Trophoblast cell (in vitro differentiated cells and primary cell): ENCODE measurements at regions not wholly inside any gene's neighbourhood (a gene's known extent, or its start where the extent isn't known, plus 50 kb on each side); places are given as distances from the start of the nearest gene placed in this dataset.

Experiments
- DNase-seq, 2 donors: peaks; one replicate each; pipeline ENCODE4 v3.0.0-alpha.2; 2016
- H2AFZ ChIP-seq: 2 replicates; pipeline ENCODE4 v1.6.1; 2013; ENCODE audit warnings: low read length, moderate library complexity, mild to moderate bottlenecking; ENCODE audit not compliant: insufficient read depth, poor library complexity
- H2AK5ac ChIP-seq: 2 replicates; pipeline ENCODE4 v1.6.1; 2013; ENCODE audit warnings: mild to moderate bottlenecking, low read length
- H2BK120ac ChIP-seq: 2 replicates; pipeline ENCODE4 v1.6.1; 2013; ENCODE audit warnings: low read length, mild to moderate bottlenecking, moderate library complexity; ENCODE audit not compliant: insufficient read depth, poor library complexity
- H2BK12ac ChIP-seq: 2 replicates; pipeline ENCODE4 v1.6.1; 2013; ENCODE audit warnings: mild to moderate bottlenecking, low read length, moderate library complexity
- H2BK5ac ChIP-seq: 2 replicates; pipeline ENCODE4 v1.6.1; 2013; ENCODE audit warnings: low read length, low read depth, moderate library complexity, mild to moderate bottlenecking; ENCODE audit not compliant: poor library complexity
- H3K14ac ChIP-seq: 2 replicates; pipeline ENCODE4 v1.6.1; 2013; ENCODE audit warnings: mild to moderate bottlenecking, low read length
- H3K18ac ChIP-seq: 2 replicates; pipeline ENCODE4 v1.6.1; 2013; ENCODE audit warnings: mild to moderate bottlenecking, low read length
- H3K23ac ChIP-seq: 2 replicates; pipeline ENCODE4 v1.6.1; 2013; ENCODE audit warnings: low read length
- H3K27ac ChIP-seq: 2 replicates; pipeline ENCODE4 v1.5.1; 2013; ENCODE audit warnings: low read depth, mild to moderate bottlenecking, inconsistent platforms, low read length, moderate library complexity
- H3K27me3 ChIP-seq: 2 replicates; pipeline ENCODE4 v1.6.1; 2013; ENCODE audit warnings: inconsistent platforms, mild to moderate bottlenecking, low read length, moderate library complexity; ENCODE audit not compliant: insufficient read depth
- H3K36me3 ChIP-seq, 2 experiments: 1 replicate in 1 of 2; 2 replicates in 1 of 2; pipeline ENCODE4 v1.6.1; 2013; ENCODE audit warnings: low read length in 2 of 2, mild to moderate bottlenecking in 2 of 2, moderate library complexity in 1 of 2; ENCODE audit not compliant: insufficient read depth in 2 of 2, control insufficient read depth in 1 of 2
- H3K4ac ChIP-seq: 2 replicates; pipeline ENCODE4 v1.6.1; 2013; ENCODE audit warnings: low read depth, mild to moderate bottlenecking, low read length, moderate library complexity
- H3K4me1 ChIP-seq, 2 experiments: 1 replicate in 1 of 2; 2 replicates in 1 of 2; pipeline ENCODE4 v1.6.1; 2013; ENCODE audit warnings: low read length in 2 of 2, mild to moderate bottlenecking in 2 of 2, moderate library complexity in 1 of 2; ENCODE audit not compliant: insufficient read depth in 2 of 2, control insufficient read depth in 1 of 2
- H3K4me2 ChIP-seq: 2 replicates; pipeline ENCODE4 v1.6.1; 2013; ENCODE audit warnings: inconsistent platforms, mild to moderate bottlenecking, low read length, moderate library complexity
- H3K4me3 ChIP-seq: 2 replicates; pipeline ENCODE4 v1.5.1; 2013; ENCODE audit warnings: mild to moderate bottlenecking, low read depth, low read length, inconsistent platforms
- H3K79me1 ChIP-seq: one replicate; pipeline ENCODE4 v1.6.1; 2013; ENCODE audit warnings: low read length
- H3K79me2 ChIP-seq: 2 replicates; pipeline ENCODE4 v1.6.1; 2013; ENCODE audit warnings: low read length, mild to moderate bottlenecking; ENCODE audit not compliant: control insufficient read depth, insufficient read depth, poor library complexity
- H3K9ac ChIP-seq: 2 replicates; pipeline ENCODE4 v1.6.1; 2013; ENCODE audit warnings: mild to moderate bottlenecking, low read length
- H3K9me3 ChIP-seq: 2 replicates; pipeline ENCODE4 v1.6.1; 2013; ENCODE audit warnings: low read depth, mild to moderate bottlenecking, control low read depth, inconsistent platforms, low read length; ENCODE audit not compliant: insufficient read depth
- H4K12ac ChIP-seq: 2 replicates; pipeline ENCODE4 v1.6.1; 2013; ENCODE audit warnings: low read depth, mild to moderate bottlenecking, low read length, moderate library complexity
- H4K8ac ChIP-seq: 2 replicates; pipeline ENCODE4 v1.6.1; 2013; ENCODE audit warnings: low read depth, mild to moderate bottlenecking, low read length, moderate library complexity
- H4K91ac ChIP-seq: one replicate; pipeline ENCODE4 v1.6.1; 2013; ENCODE audit warnings: low read depth, mild to moderate bottlenecking, low read length, moderate library complexity
- WGBS: extraction: QIAGEN DNeasy Blood & Tissue Kit; methylation state at CpG from one replicate; pipeline ENCODE4 v1.1.7; 2013; ENCODE audit warnings: missing lambda C conversion rate; ENCODE audit not compliant: insufficient read length, insufficient coverage; ENCODE audit errors: extremely low coverage; 5-methylcytosine and 5-hydroxymethylcytosine counted together

DNA sequence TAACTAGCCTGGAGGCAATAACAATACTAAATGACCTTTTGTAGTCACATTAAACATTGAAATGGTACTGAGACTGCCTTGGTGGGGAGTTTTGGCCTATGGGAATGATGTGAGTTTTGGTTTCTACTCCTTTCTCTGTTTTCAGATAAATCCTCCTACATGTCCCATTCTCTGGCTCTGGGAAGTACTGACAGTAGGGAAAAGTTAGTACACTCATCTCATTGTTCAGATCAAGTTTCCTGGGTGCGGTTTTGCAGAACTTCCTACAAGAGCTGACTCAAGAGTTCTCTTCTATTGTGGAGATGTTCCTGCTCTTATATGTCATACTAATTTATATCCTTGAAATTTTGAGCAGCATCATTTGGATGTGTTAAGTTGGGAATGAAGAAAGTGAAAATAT, 74.2 kb upstream of the MACF1 start:
- peaks cover 15 to 22% of the 10 kb centered on the region in 2 experiments for H3K4me1 ChIP-seq
- H2BK12ac ChIP-seq, result no peak overlapping the region
- no peak overlapping the region for H2AFZ ChIP-seq
- H3K36me3 ChIP-seq, result peaks cover 0 to 4% of the 10 kb centered on the region in 2 experiments
- H4K91ac ChIP-seq, result no peak overlapping the region
- DNase-seq, result peak in 1 of 2 donors; percentile 16
- WGBS, result no CpG with 5 or more reads among the region's 1 CpG
- no peak overlapping the region for H4K12ac ChIP-seq
- no peak overlapping the region for H3K27ac ChIP-seq
- no peak overlapping the region for H3K9ac ChIP-seq
- H2BK5ac ChIP-seq, result no peak overlapping the region
- H3K23ac ChIP-seq, result no peak overlapping the region
- no peaks in the 10 kb centered on the region for H3K79me2 ChIP-seq
- H3K79me1 ChIP-seq, result no peaks in the 10 kb centered on the region
- H2BK120ac ChIP-seq, result no peak overlapping the region
- no peak overlapping the region for H3K4me2 ChIP-seq
- H3K27me3 ChIP-seq, result no peaks in the 10 kb centered on the region
- no peak overlapping the region for H3K14ac ChIP-seq
- no peak overlapping the region for H3K4me3 ChIP-seq
- no peak overlapping the region for H2AK5ac ChIP-seq
- H4K8ac ChIP-seq, result no peak overlapping the region
- H3K4ac ChIP-seq, result no peak overlapping the region
- no peak overlapping the region for H3K18ac ChIP-seq
- no peaks in the 10 kb centered on the region for H3K9me3 ChIP-seq

GRCh38 chr1:39131940-39132339, 72.6 kb upstream of the MACF1 start:
- Histone ChIP-seq H3K4me2 (no peak overlapping the region), H2AK5ac (no peak overlapping the region), H2AFZ (no peak overlapping the region), H2BK5ac (no peak overlapping the region), H2BK12ac (no peak overlapping the region), H3K9me3 (no peaks in the 10 kb centered on the region), H3K79me2 (peaks cover 2% of the 10 kb centered on the region), H3K23ac (no peak overlapping the region), H3K4ac (no peak overlapping the region), H2BK120ac (no peak overlapping the region), H3K36me3 (peaks cover 0 to under 1% of the 10 kb centered on the region in 2 experiments), H4K12ac (no peak overlapping the region), H3K18ac (no peak overlapping the region), H4K91ac (no peak overlapping the region), H3K4me1 (peaks cover 17 to 20% of the 10 kb centered on the region in 2 experiments), H3K14ac (no peak overlapping the region), H3K79me1 (no peaks in the 10 kb centered on the region), H3K9ac (no peak overlapping the region), H4K8ac (no peak overlapping the region), H3K27me3 (no peaks in the 10 kb centered on the region), H3K27ac (peak overlapping the region; percentile 87), H3K4me3 (no peak overlapping the region)
- no peak for DNase-seq
- no CpG with 5 or more reads among the region's 2 CpGs for WGBS

DNA sequence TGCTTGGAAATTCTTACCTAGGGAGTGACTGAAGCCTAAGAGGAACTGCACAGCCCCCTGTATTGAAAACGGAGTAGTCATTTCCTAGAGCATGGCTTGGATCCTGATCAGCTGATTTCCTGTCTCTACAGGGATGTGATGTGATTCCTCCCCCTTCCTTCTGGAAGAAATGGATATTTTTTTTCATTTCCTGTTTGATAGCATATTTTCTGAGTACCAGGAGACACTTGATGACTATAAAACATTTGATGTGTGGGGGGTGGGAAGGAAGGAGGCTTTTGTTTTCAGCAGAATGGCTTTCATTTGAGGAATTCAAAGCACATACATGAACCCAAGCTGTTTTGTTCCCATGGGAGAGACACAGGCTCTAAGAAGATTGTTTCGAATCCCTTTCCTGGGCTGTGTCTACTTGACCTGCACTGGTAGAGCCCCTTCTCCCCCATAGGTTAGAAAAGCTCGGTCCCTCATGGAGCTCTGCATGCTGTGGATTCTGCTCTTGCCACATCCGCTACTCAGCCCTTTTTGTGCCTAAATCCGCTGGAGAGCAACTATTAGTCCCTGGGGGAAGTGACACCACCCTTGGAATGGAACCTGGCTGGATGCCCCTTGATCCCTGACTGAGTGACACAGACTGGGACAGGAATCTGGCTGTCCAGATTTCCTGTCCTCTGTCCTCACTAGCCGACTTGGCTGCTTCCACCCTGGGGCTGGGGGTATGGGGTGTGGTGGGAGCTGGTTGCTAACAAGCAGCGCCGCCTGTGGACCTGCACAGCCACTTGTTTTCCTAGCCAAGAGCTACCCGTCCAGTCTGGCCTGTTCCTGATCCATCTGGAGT, 71.8 kb upstream of the MACF1 start:
- H4K12ac ChIP-seq, result no peak overlapping the region
- no peak overlapping the region for H3K9ac ChIP-seq
- H3K23ac ChIP-seq, result no peak overlapping the region
- H3K27me3 ChIP-seq, result no peaks in the 10 kb centered on the region
- H3K36me3 ChIP-seq, result no peaks in the 10 kb centered on the region
- no peak overlapping the region for H4K91ac ChIP-seq
- peak overlapping the region; percentile 21 for H4K8ac ChIP-seq
- H2BK12ac ChIP-seq, result peak overlapping the region; percentile 1
- H3K9me3 ChIP-seq, result no peaks in the 10 kb centered on the region
- H3K27ac ChIP-seq, result peak overlapping the region; percentile 87
- H2BK120ac ChIP-seq, result peak overlapping the region; percentile 24
- H3K4me2 ChIP-seq, result peak overlapping the region; percentile 41
- H3K4me1 ChIP-seq, result peaks cover 17 to 19% of the 10 kb centered on the region in 2 experiments
- peak overlapping the region; percentile 11 for H3K18ac ChIP-seq
- H3K4me3 ChIP-seq, result no peak overlapping the region
- H3K14ac ChIP-seq, result peak overlapping the region; percentile 1
- no peaks in the 10 kb centered on the region for H3K79me1 ChIP-seq
- no CpG with 5 or more reads among the region's 9 CpGs for WGBS
- no peak overlapping the region for H2AK5ac ChIP-seq
- H2AFZ ChIP-seq, result no peak overlapping the region
- H2BK5ac ChIP-seq, result peak overlapping the region; percentile 25
- no peak overlapping the region for H3K4ac ChIP-seq
- H3K79me2 ChIP-seq, result peaks cover 7% of the 10 kb centered on the region
- DNase-seq, result peak; percentile 99

DNA sequence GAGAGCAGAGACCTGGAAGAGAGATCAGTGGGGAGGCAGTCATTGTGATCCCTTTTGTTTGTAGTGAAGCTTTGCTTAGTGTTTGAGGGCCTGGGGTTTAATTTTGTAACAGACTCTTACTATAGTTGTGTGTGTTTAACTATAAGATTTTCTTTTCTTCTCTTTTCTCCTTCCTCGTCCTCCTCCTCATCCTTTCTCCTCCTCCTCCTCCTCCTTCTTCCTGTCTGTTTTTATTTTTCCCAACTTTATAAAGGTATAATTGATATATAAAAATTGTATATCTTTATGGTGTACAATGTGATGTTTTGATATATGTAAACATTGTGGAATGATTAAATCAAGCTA, 71.2 kb upstream of the MACF1 start:
- no peak overlapping the region for H3K9ac ChIP-seq
- no peak overlapping the region for H2BK5ac ChIP-seq
- H4K91ac ChIP-seq, result no peak overlapping the region
- no peak overlapping the region for H2AFZ ChIP-seq
- no peak overlapping the region for H3K4me2 ChIP-seq
- H3K9me3 ChIP-seq, result no peaks in the 10 kb centered on the region
- no peaks in the 10 kb centered on the region for H3K79me1 ChIP-seq
- no peaks in the 10 kb centered on the region for H3K27me3 ChIP-seq
- peaks cover 17 to 19% of the 10 kb centered on the region in 2 experiments for H3K4me1 ChIP-seq
- H3K23ac ChIP-seq, result no peak overlapping the region
- DNase-seq, result no peak
- H3K27ac ChIP-seq, result no peak overlapping the region
- no peak overlapping the region for H4K8ac ChIP-seq
- no peak overlapping the region for H3K18ac ChIP-seq
- H3K4me3 ChIP-seq, result no peak overlapping the region
- WGBS, result no CpG with 5 or more reads among the region's 1 CpG
- no peak overlapping the region for H3K14ac ChIP-seq
- H3K36me3 ChIP-seq, result no peaks in the 10 kb centered on the region
- no peak overlapping the region for H2BK12ac ChIP-seq
- H2AK5ac ChIP-seq, result no peak overlapping the region
- peaks cover 7% of the 10 kb centered on the region for H3K79me2 ChIP-seq
- no peak overlapping the region for H2BK120ac ChIP-seq
- no peak overlapping the region for H3K4ac ChIP-seq
- no peak overlapping the region for H4K12ac ChIP-seq
